H1 (cell line): ENCODE measurements at regions not wholly inside any gene's neighbourhood (a gene's known extent, or its start where the extent isn't known, plus 50 kb on each side); places are given as distances from the start of the nearest gene placed in this dataset.

Source experiments
- CTCF ChIA-PET: fragments of 300-600 bp; sonication (Branson Sonifier 250); formaldehyde crosslinking; loops from one replicate; lab custom pipeline; 2021; ENCODE audit not compliant: partially characterized antibody; lab: Charles Lee
- POLR2A ChIA-PET: fragments of 300-600 bp; sonication (Branson Sonifier 250); formaldehyde crosslinking; loops from one replicate; lab custom pipeline; 2021; ENCODE audit warnings: inconsistent platforms; ENCODE audit not compliant: partially characterized antibody; lab: Charles Lee
- DNase-seq, 2 experiments: peaks; one replicate each; pipeline versions ENCODE4 v3.0.0 to v3.0.0-alpha.2; 2010 to 2022; ENCODE audit warnings: low spot score in 2 of 2, low read depth in 1 of 2, mixed read lengths in 1 of 2
- FAIRE-seq: peaks from 2 replicates; lab custom pipeline; 2011; peaks lifted over from hg19 to GRCh38; lab: Jason Lieb, UNC
- H2AFZ ChIP-seq: 2 replicates; pipeline ENCODE4 v1.8.1; 2012; ENCODE audit warnings: low read length, inconsistent platforms
- H2AK5ac ChIP-seq: 2 replicates; pipeline ENCODE4 v1.6.1; 2013; ENCODE audit warnings: low read depth, low read length
- H2BK120ac ChIP-seq: replicated peaks from 2 replicates; pipeline ENCODE3; 2013; ENCODE audit warnings: low read depth, low read length, inconsistent platforms
- H2BK12ac ChIP-seq: 2 replicates; pipeline ENCODE4 v1.6.1; 2013; ENCODE audit warnings: low read depth, low read length
- H2BK15ac ChIP-seq: 2 replicates; pipeline ENCODE4 v1.6.1; 2013; ENCODE audit warnings: low read length
- H2BK20ac ChIP-seq: 2 replicates; pipeline ENCODE4 v1.6.1; 2013; ENCODE audit warnings: low read length
- H2BK5ac ChIP-seq: 2 replicates; pipeline ENCODE4 v1.6.1; 2013; ENCODE audit warnings: low read depth, low read length
- H3K14ac ChIP-seq: 2 replicates; pipeline ENCODE4 v1.6.1; 2013; ENCODE audit warnings: inconsistent platforms; ENCODE audit not compliant: insufficient read length
- H3K18ac ChIP-seq: 2 replicates; pipeline ENCODE4 v1.6.1; 2013; ENCODE audit warnings: low read length; ENCODE audit errors: extremely low read depth
- H3K23ac ChIP-seq: 2 replicates; pipeline ENCODE4 v1.6.1; 2013; ENCODE audit warnings: inconsistent platforms; ENCODE audit not compliant: insufficient read length
- H3K23me2 ChIP-seq: 2 replicates; pipeline ENCODE4 v1.6.1; 2013; ENCODE audit warnings: low read depth, low read length
- H3K27ac ChIP-seq: 2 replicates; pipeline ENCODE4 v1.6.1; 2011; ENCODE audit warnings: low read depth, low read length, inconsistent platforms
- H3K27me3 ChIP-seq, 4 experiments: replicated peaks in 1 of 4; 1 replicate in 1 of 4; 2 replicates in 3 of 4; pipeline versions ENCODE4 v1.6.1 to v1.8.1; 2011 to 2013; ENCODE audit warnings: low read length in 3 of 4, mild to moderate bottlenecking in 3 of 4, inconsistent platforms in 2 of 4, mixed read lengths in 2 of 4, moderate library complexity in 1 of 4; ENCODE audit not compliant: control insufficient read depth in 3 of 4, insufficient read depth in 3 of 4; ENCODE audit errors: extremely low read depth in 1 of 4
- H3K36me3 ChIP-seq, 4 experiments: 2 replicates each; pipeline versions ENCODE4 v1.6.1 to v1.8.1; 2011 to 2013; ENCODE audit warnings: mild to moderate bottlenecking in 4 of 4, low read length in 3 of 4, moderate library complexity in 2 of 4, control low read depth in 1 of 4, inconsistent platforms in 1 of 4; ENCODE audit not compliant: insufficient read depth in 4 of 4, control insufficient read depth in 2 of 4
- H3K4ac ChIP-seq: replicated peaks from 2 replicates; pipeline ENCODE3; 2013; ENCODE audit warnings: low read length, low read depth, mixed read lengths, inconsistent platforms; ENCODE audit not compliant: insufficient read length
- H3K4me1 ChIP-seq, 4 experiments: replicated peaks in 1 of 4; 1 replicate in 1 of 4; 2 replicates in 3 of 4; pipeline versions ENCODE4 v1.6.1 to v1.8.1; 2011 to 2013; ENCODE audit warnings: low read length in 3 of 4, inconsistent platforms in 2 of 4, mixed read lengths in 1 of 4; ENCODE audit not compliant: insufficient read depth in 4 of 4, control insufficient read depth in 3 of 4
- H3K4me2 ChIP-seq, 2 experiments: 2 replicates each; pipeline versions ENCODE4 v1.6.1 to v1.8.1; 2011 to 2013; ENCODE audit warnings: low read depth in 2 of 2, low read length in 2 of 2, control low read depth in 1 of 2, inconsistent platforms in 1 of 2, mild to moderate bottlenecking in 1 of 2; ENCODE audit not compliant: insufficient read depth in 1 of 2
- H3K4me3 ChIP-seq, 4 experiments: fragments of 200-600, 300-600 bp in 1 of 4; sonication (generic), shearing (Covaris generic), sonication (Bioruptor Twin) in 1 of 4; 2 replicates each; pipeline versions ENCODE4 v1.5.1 to v1.8.1; 2011 to 2016; ENCODE audit warnings: low read length in 4 of 4, low read depth in 3 of 4, control low read depth in 2 of 4, inconsistent platforms in 2 of 4, mild to moderate bottlenecking in 2 of 4, mixed read lengths in 1 of 4, moderate library complexity in 1 of 4; ENCODE audit not compliant: insufficient read depth in 2 of 4; ENCODE audit errors: extremely low read depth in 1 of 4
- H3K56ac ChIP-seq: replicated peaks from 2 replicates; pipeline ENCODE3; 2013; ENCODE audit warnings: low read depth, mild to moderate bottlenecking, mixed read lengths, low read length, inconsistent platforms; ENCODE audit not compliant: insufficient read length
- H3K79me1 ChIP-seq: 2 replicates; pipeline ENCODE4 v1.6.1; 2013; ENCODE audit warnings: low read depth, low read length, control low read depth
- H3K79me2 ChIP-seq, 2 experiments: 2 replicates each; pipeline versions ENCODE4 v1.6.1 to v1.8.1; 2012 to 2013; ENCODE audit warnings: low read length in 2 of 2, mild to moderate bottlenecking in 2 of 2, inconsistent platforms in 1 of 2; ENCODE audit not compliant: insufficient read depth in 2 of 2, control insufficient read depth in 1 of 2
- H3K9ac ChIP-seq, 4 experiments: replicated peaks in 1 of 4; 1 replicate in 1 of 4; 2 replicates in 3 of 4; pipeline versions ENCODE4 v1.6.1 to v1.8.1; 2011 to 2013; ENCODE audit warnings: low read depth in 3 of 4, low read length in 3 of 4, control low read depth in 2 of 4, mild to moderate bottlenecking in 2 of 4, moderate library complexity in 2 of 4, inconsistent platforms in 1 of 4; ENCODE audit errors: extremely low read depth in 1 of 4
- H3K9me3 ChIP-seq, 2 experiments: 2 replicates each; pipeline versions ENCODE4 v1.6.1 to v1.8.1; 2012 to 2013; ENCODE audit warnings: mild to moderate bottlenecking in 2 of 2, moderate library complexity in 2 of 2, control low read depth in 1 of 2, inconsistent platforms in 1 of 2, low read depth in 1 of 2, low read length in 1 of 2, mixed read lengths in 1 of 2; ENCODE audit not compliant: insufficient read depth in 2 of 2
- H4K20me1 ChIP-seq, 2 experiments: replicated peaks in 1 of 2; 2 replicates each; pipeline versions ENCODE3 to v1.8.1; 2011 to 2013; ENCODE audit warnings: inconsistent platforms in 2 of 2, low read length in 2 of 2, mild to moderate bottlenecking in 1 of 2; ENCODE audit not compliant: insufficient read depth in 2 of 2, control insufficient read depth in 1 of 2
- H4K5ac ChIP-seq: 2 replicates; pipeline ENCODE4 v1.6.1; 2013; ENCODE audit warnings: low read length, low read depth, mixed read lengths, inconsistent platforms; ENCODE audit not compliant: insufficient read length
- H4K8ac ChIP-seq: 2 replicates; pipeline ENCODE4 v1.8.0; 2013; ENCODE audit warnings: mild to moderate bottlenecking, moderate library complexity, low read length, inconsistent platforms; ENCODE audit not compliant: insufficient read depth; ENCODE audit errors: extremely low read depth
- H4K91ac ChIP-seq: replicated peaks from 2 replicates; pipeline ENCODE3; 2013; ENCODE audit warnings: low read length, mixed read lengths, inconsistent platforms; ENCODE audit not compliant: insufficient read length
- ASH2L ChIP-seq: fragments of 200-600, 300-600 bp; sonication (generic); IDR thresholded peaks from one replicate; pipeline ENCODE4 v1.7.1; 2017; ENCODE audit warnings: low read length
- JUN ChIP-seq: IDR thresholded peaks from 2 replicates; pipeline ENCODE4 v1.6.1; 2011; ENCODE audit warnings: low read depth, mild to moderate bottlenecking, improper control_type of control experiment, low read length
- MAX ChIP-seq: IDR thresholded peaks from 2 replicates; pipeline ENCODE4 v1.6.1; 2012; ENCODE audit warnings: inconsistent platforms
- POLR2AphosphoS5 ChIP-seq: IDR thresholded peaks from 2 replicates; pipeline ENCODE4 v1.6.1; 2011; ENCODE audit warnings: low read depth, low read length
- WGBS, 2 experiments: shearing (Covaris generic) in 1 of 2; methylation state at CpG; one replicate each; pipeline versions ENCODE4 v1.1.6 to v1.1.7; 2013 to 2015; ENCODE audit warnings: low lambda C conversion rate in 2 of 2, mixed read lengths in 2 of 2, inconsistent platforms in 1 of 2, low coverage in 1 of 2, missing lambda C conversion rate in 1 of 2; ENCODE audit not compliant: insufficient replicate concordance in 2 of 2, insufficient coverage in 1 of 2, insufficient read length in 1 of 2; ENCODE audit errors: extremely low coverage in 1 of 2, missing lambda C conversion rate in 1 of 2; 5-methylcytosine and 5-hydroxymethylcytosine counted together

DNA sequence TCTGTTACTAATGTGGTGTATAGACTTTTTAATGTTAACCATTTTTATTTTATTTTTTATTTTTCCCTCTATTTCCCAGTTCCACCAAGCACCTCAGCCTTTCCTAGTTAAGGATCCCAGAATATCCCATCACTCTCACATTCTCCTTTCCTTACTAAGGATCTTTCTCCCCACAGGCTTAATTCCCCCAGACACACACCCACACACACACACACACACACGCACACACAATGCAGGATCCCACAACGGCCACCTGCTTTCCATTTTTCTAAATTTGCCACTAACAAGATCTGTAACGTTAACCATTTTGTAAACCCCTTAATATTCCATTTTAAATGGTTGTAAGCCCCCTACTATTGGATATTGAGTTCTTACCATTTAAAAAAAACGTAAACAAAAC, 404.1 kb downstream of the ZIC1 start:
- Histone ChIP-seq H3K56ac (no peak overlapping the region), H3K27ac (no peak overlapping the region), H3K36me3 (no peaks in the 10 kb centered on the region), H2AFZ (no peak overlapping the region), H3K23me2 (no peaks in the 10 kb centered on the region), H3K4me2 (no peak overlapping the region), H4K20me1 (no peaks in the 10 kb centered on the region), H2BK120ac (no peak overlapping the region), H2AK5ac (no peak overlapping the region), H2BK15ac (no peak overlapping the region), H3K27me3 (no peaks in the 10 kb centered on the region), H3K4ac (no peak overlapping the region), H3K4me1 (no peaks in the 10 kb centered on the region), H4K91ac (no peak overlapping the region), H4K8ac (no peak overlapping the region), H3K9me3 (no peaks in the 10 kb centered on the region), H3K79me1 (no peaks in the 10 kb centered on the region), H2BK12ac (no peak overlapping the region), H3K9ac (no peak overlapping the region), H2BK20ac (no peak overlapping the region), H3K14ac (no peak overlapping the region), H2BK5ac (no peak overlapping the region), H3K4me3 (no peak overlapping the region), H3K79me2 (no peaks in the 10 kb centered on the region), H3K18ac (no peak overlapping the region), H4K5ac (no peak overlapping the region), H3K23ac (no peak overlapping the region)
- ChIA-PET POLR2A (no interaction called here), CTCF (interaction anchor here (1.5 kb wide), 1 partner anchor 15 kb away, joined by 3 read pairs; no protein-coding TSS in a partner anchor)
- TF ChIP-seq ASH2L (no peak), JUN (no peak), MAX (no peak), POLR2AphosphoS5 (no peak)
- DNase-seq: no peak
- FAIRE-seq: no peak
- 88% methylated on average over 4 of the region's 4 CpGs; no CpG with 5 or more reads in 1 of the 2 experiments for WGBS, 2 experiments
